Activated B cell treated with CpG ODN at 0.5 μM for 24 hours (primary cell): ENCODE measurements at regions not wholly inside any gene's neighbourhood (a gene's known extent, or its start where the extent isn't known, plus 50 kb on each side); places are given as distances from the start of the nearest gene placed in this dataset.
"Not testable (repeated sequence)": the region's sequence is repeated elsewhere in the genome, so short reads cannot be mapped to it uniquely, and the experiment has no call there.

Experiments used
- ATAC-seq: fragments of 200-7000 bp; cut with Tn5 transposase; one replicate; pipeline ENCODE4 v1.10.0; 2021; ENCODE audit warnings: low read depth, mild to moderate bottlenecking, moderate library complexity
- CTCF ChIA-PET: fragments of 350-600 bp; sonication (Branson Sonifier 250); formaldehyde crosslinking; loops from one replicate; lab custom pipeline; 2021; ENCODE audit warnings: antibody characterized with exemption; lab: Charles Lee
- POLR2A ChIA-PET: fragments of 350-600 bp; sonication (Branson Sonifier 250); formaldehyde crosslinking; loops from one replicate; lab custom pipeline; 2021; ENCODE audit warnings: antibody characterized with exemption; lab: Charles Lee
- DNase-seq: peaks from one replicate; pipeline ENCODE4 v3.0.0; 2022
- H3K27ac Mint-ChIP-seq: one replicate; pipeline ENCODE4 v1.8.0; 2020; ENCODE audit warnings: mixed read lengths
- H3K27me3 Mint-ChIP-seq: one replicate; pipeline ENCODE4 v1.8.0; 2021; ENCODE audit warnings: mixed read lengths
- H3K36me3 Mint-ChIP-seq: one replicate; pipeline ENCODE4 v1.8.0; 2021; ENCODE audit warnings: low read depth, mixed read lengths
- H3K4me1 Mint-ChIP-seq: one replicate; pipeline ENCODE4 v1.8.0; 2021; ENCODE audit warnings: mixed read lengths
- H3K4me3 Mint-ChIP-seq: one replicate; pipeline ENCODE4 v1.8.0; 2020; ENCODE audit warnings: mild to moderate bottlenecking, mixed read lengths
- H3K9me3 Mint-ChIP-seq: one replicate; pipeline ENCODE4 v1.8.0; 2020; ENCODE audit warnings: mixed read lengths
- CTCF ChIP-seq: fragments of 200-600 bp; IDR thresholded peaks from one replicate; pipeline ENCODE4 v1.8.0; 2022; ENCODE audit warnings: antibody characterized with exemption, mild to moderate bottlenecking
- intact Hi-C: fragments of 100-400 bp; cut with micrococcal nuclease; formaldehyde crosslinking; loops from one replicate; pipeline ENCODE4 v1.15.1; 2024

- no peak for ATAC-seq
- DNase-seq: no peak
- intact Hi-C loops: no loop called here
- Mint-ChIP-seq H3K9me3 (peaks cover 6% of the 10 kb centered on the region), H3K27me3 (no peaks in the 10 kb centered on the region), H3K36me3 (no peaks in the 10 kb centered on the region), H3K4me1 (no peaks in the 10 kb centered on the region), H3K27ac (no peak overlapping the region), H3K4me3 (no peak overlapping the region)
- ChIA-PET POLR2A (no interaction called here), CTCF (no interaction called here)
- TF ChIP-seq CTCF: no peak
Measured at GRCh38 chr6:94801344-94801743, 776.0 kb upstream of the MANEA start.

- DNase-seq (no peak), ATAC-seq (no peak)
- ChIA-PET CTCF (no interaction called here), POLR2A (no interaction called here)
- Mint-ChIP-seq H3K4me3 (no peak overlapping the region), H3K27ac (no peak overlapping the region), H3K36me3 (no peaks in the 10 kb centered on the region), H3K9me3 (peaks cover 12% of the 10 kb centered on the region), H3K27me3 (no peaks in the 10 kb centered on the region), H3K4me1 (no peaks in the 10 kb centered on the region)
- intact Hi-C loops: no loop called here
- TF ChIP-seq CTCF: no peak
Measured at GRCh38 chr6:94785514-94785913, 791.8 kb upstream of the MANEA start.

- POLR2A ChIA-PET, H3K27me3 Mint-ChIP-seq, H3K36me3 Mint-ChIP-seq, H3K4me1 Mint-ChIP-seq, CTCF ChIA-PET, DNase-seq, ATAC-seq, H3K4me3 Mint-ChIP-seq, H3K27ac Mint-ChIP-seq, intact Hi-C loops: not testable (repeated sequence)
- peaks cover 15% of the 10 kb centered on the region for H3K9me3 Mint-ChIP-seq
Measured at GRCh38 chr6:94785081-94785480, 792.3 kb upstream of the MANEA start.

- Mint-ChIP-seq H3K4me3 (no peak overlapping the region), H3K36me3 (no peaks in the 10 kb centered on the region), H3K27me3 (no peaks in the 10 kb centered on the region), H3K4me1 (no peaks in the 10 kb centered on the region), H3K9me3 (peaks cover 4% of the 10 kb centered on the region), H3K27ac (no peak overlapping the region)
- TF ChIP-seq CTCF: no peak
- CTCF ChIA-PET: no interaction called here
- intact Hi-C loops: no loop called here
- ATAC-seq (no peak), DNase-seq (no peak)
- POLR2A ChIA-PET: no interaction called here
Measured at GRCh38 chr6:94769197-94769596, 808.1 kb upstream of the MANEA start.

GRCh38 chr6:94751641-94752329, 825.5 kb upstream of the MANEA start:
- ATAC-seq (no peak), DNase-seq (no peak)
- Mint-ChIP-seq H3K36me3 (no peaks in the 10 kb centered on the region), H3K9me3 (peaks cover 7% of the 10 kb centered on the region), H3K4me1 (no peaks in the 10 kb centered on the region), H3K27me3 (no peaks in the 10 kb centered on the region), H3K4me3 (no peak overlapping the region), H3K27ac (no peak overlapping the region)
- intact Hi-C loops: no loop called here
- ChIA-PET CTCF (no interaction called here), POLR2A (no interaction called here)
- TF ChIP-seq CTCF: no peak

GRCh38 chr6:94736236-94736635, 841.1 kb upstream of the MANEA start:
- no peak for TF ChIP-seq CTCF
- H3K4me1 Mint-ChIP-seq: no peaks in the 10 kb centered on the region
- DNase-seq (no peak), ATAC-seq (no peak)
- no peaks in the 10 kb centered on the region for H3K27me3 Mint-ChIP-seq
- intact Hi-C loops: no loop called here
- H3K4me3 Mint-ChIP-seq: no peak overlapping the region
- H3K9me3 Mint-ChIP-seq: peaks cover 3% of the 10 kb centered on the region
- H3K36me3 Mint-ChIP-seq: no peaks in the 10 kb centered on the region
- ChIA-PET POLR2A (no interaction called here), CTCF (no interaction called here)
- H3K27ac Mint-ChIP-seq: no peak overlapping the region
